ENCODE measurements at regions not wholly inside any gene's neighbourhood (a gene's known extent, or its start where the extent isn't known, plus 50 kb on each side); places are given as distances from the start of the nearest gene placed in this dataset.
"Not testable (repeated sequence)": the region's sequence is repeated elsewhere in the genome, so short reads cannot be mapped to it uniquely, and the experiment has no call there.

- DNase-seq: not testable (repeated sequence)
Measured at GRCh38 chr17:43345515-43345914, 53.3 kb upstream of the ARL4D start.

DNA sequence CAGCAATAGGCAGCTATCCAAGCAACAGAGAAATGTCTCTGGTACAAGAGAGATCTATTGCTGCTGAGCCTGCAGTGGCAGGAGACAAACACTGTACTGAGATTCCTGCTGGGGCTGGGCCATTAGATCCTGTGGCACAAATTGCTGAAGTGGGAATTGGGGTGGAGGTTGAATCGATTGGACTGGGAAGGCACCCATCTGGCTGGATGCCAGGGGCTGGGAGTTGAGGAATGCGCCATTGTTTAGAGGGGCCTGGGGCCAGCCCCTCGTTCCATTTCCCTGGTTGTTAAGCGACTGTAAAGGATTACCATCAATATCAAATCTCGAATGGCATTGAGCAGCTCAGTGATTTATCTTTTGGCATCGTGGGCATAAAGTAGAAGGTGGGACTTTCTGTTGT, 54.1 kb upstream of the ARL4D start:
- DNase-seq: no peak

- no peak for DNase-seq
Measured at GRCh38 chr17:43342589-43342890, 56.3 kb upstream of the ARL4D start.

GRCh38 chr17:43341715-43342588, 56.8 kb upstream of the ARL4D start:
- no peak for DNase-seq

GRCh38 chr17:43338886-43339516, 59.8 kb upstream of the ARL4D start:
- peak; percentile 79 for DNase-seq

GRCh38 chr17:43337684-43338428, 60.9 kb upstream of the ARL4D start:
- no peak for DNase-seq

- no peak for DNase-seq
Measured at GRCh38 chr17:43334738-43335402, 63.9 kb upstream of the ARL4D start.

DNA sequence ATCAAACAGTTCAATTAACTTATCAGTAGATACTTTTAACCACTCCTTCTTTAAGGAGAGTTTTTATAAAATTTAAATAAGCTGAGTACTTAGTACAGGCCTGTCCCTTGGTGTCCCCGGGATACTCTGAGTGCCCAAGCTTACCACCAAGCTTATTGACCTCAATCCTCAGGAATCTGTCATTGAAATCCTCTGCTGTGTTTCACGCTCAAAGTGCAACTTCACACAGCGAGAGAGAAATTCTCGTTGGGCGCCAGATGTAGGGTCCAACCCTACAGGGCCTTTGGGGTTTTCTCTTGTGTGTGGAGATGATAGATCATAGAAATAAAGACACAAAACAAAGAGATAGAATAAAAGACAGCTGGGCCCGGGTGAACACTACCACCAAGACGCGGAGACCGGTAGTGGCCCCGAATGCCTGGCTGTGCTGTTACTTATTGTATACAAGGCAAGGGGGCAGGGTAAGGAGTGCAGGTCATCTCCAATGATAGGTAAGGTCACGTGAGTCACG, 65.3 kb upstream of the ARL4D start:
- no peak for DNase-seq

- DNase-seq: no peak
Measured at GRCh38 chr17:43332230-43332629, 66.6 kb upstream of the ARL4D start.

DNA sequence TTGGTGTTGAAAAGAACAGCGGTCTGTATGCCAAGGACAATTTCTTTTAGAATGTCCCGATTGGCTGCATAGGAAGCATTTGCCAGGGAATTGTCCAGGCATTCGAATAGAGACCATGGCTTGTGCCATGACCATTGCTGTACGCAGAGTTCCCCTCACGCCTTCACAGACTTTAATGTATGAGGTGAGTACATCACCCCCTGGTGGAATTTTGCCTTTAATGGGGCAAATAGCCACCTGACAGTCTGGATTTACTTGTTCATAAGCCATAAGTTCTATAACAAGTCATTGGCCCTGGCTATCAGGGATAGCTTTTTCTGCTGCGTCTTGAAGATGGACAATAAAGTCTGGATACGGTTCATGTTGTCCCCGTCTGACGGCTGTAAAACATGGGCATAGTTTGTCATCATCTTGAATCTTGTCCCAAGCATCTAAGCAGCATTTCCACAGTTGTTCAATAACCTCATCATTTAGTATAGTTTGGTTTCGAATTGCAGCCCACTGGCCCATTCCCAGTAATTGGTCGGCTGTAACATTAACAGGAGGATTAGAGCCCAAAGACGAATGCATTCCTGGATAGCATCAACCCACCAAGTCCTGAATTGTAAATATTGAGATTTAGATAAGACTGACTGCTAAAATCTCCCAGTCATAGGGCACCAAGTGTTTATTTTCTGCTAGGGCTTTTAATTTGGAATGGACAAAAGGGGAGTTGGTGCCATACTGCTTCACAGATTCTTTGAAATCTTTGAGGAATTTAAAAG, 67.7 kb upstream of the ARL4D start:
- no peak for DNase-seq

- no peak for DNase-seq
Measured at GRCh38 chr17:43329183-43329582, 69.6 kb upstream of the ARL4D start.

GRCh38 chr17:43328650-43329049, 70.1 kb upstream of the ARL4D start:
- DNase-seq: no peak

DNA sequence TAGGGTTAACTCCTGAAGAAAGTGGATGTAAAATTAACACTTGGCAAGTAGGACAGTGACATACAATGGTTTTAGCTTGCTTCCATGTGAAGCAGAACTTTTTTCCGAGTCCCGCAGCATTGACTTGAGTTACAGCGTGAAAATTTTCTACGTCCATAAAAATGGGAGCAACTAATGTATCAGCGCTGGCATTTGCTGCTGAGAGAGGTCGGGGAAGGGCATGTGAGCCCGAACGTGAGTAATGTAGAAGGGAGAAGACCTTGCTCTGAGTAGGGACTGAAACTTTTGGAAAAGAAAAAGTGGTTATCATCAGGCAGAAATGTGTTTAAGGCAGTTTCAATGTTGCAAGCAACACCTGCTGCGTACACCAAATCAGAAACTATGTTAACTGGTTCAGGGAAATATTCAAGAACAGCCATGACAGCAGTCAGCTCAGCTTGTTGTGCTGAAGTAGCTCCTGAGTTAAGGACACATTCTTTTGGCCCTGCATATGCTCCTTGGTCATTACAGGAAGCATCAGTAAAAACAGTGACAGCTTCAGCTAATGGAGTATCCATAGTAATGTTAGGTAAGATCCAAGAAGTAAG, 70.9 kb upstream of the ARL4D start:
- no peak for DNase-seq

DNA sequence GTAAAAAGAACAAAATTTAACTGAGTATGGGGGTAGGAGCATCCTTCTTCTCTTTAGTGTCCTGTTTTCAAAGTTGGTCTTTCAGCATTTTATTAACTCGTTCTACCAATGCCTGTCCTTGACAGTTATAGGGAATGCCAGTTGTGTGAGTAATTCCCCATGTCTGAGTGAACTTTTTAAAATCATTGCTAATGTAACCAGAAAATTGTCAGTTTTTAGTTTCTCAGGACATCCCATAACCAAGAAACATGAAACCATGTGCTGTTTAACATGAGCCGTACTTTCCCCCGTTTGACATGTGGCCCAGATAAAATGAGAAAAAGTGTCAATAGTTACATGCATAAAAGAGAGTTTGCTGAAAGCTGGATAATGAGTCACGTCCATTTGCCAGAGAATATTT, 71.4 kb upstream of the ARL4D start:
- DNase-seq: no peak

GRCh38 chr17:43326490-43327275, 72.1 kb upstream of the ARL4D start:
- DNase-seq: no peak

DNA sequence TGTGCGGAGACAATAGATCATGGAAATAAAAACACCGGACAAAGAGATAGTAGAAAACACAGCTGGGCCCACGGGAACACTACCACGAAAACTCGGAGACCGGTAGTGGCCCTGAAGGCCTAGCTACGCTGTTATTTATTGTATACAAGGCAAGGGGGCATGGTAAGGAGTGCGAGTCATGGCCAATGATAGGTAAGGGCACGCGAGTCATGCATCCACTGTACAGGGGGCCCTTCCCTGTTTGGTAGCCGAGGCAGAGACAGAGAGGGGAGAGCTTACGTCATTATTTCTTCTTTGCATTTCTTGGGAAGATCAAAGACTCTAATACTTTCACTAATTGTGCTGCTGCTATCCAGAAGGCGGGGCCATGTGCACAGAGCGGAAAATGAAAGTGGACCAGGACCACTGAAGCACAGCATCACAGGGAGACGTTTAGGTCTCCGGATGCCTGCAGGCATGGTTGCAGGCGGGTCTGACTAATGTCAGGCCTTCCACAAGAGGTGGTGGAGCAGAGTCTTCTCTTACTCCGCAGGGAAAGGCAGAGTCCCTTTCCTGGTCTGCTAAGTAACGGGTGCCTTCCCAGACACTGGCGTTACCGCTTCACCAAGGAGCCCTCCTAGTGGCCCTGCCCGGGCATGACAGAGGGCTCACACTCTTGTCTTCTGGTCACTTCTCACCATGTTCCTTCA, 74.4 kb upstream of the ARL4D start:
- DNase-seq: no peak

DNA sequence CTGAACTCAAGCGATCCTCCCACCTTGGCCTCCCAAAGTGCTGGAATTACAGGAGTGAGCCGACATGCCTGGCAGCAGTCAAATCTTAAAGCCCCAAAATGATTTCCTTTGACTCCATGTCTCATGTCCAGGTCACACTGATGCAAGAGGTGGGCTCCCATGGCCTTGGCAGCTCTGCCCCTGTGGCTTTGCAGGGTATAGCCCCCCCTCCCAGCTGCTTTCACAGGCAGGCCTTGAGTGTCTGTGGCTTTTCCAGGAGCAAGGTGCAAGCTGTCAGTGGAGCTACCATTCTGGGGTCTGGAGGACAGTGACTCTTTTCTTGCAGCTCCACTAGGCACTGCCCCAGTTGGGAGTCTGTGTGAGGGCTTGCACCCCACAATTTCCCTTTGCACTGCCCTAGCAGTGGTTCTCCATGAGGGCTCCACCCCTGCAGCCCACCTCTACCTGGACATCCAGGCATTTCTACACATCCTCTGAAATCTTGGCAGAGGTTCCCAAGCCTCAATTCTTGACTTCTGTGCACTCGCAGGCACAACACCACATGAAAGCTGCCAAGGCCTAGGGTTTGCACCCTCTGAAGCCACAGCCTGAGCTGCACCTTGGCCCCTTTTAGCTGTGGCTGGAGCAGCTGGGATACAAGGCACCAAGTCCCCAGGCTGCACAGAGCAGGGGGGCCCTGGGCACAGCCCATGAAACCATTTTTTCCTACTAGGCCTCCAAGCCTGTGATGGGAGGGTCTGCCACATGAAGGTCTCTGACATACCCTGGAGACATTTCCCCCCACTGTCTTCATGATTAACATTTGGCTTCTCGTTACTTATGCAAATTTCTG, 79.3 kb upstream of the ARL4D start:
- no peak for DNase-seq

DNA sequence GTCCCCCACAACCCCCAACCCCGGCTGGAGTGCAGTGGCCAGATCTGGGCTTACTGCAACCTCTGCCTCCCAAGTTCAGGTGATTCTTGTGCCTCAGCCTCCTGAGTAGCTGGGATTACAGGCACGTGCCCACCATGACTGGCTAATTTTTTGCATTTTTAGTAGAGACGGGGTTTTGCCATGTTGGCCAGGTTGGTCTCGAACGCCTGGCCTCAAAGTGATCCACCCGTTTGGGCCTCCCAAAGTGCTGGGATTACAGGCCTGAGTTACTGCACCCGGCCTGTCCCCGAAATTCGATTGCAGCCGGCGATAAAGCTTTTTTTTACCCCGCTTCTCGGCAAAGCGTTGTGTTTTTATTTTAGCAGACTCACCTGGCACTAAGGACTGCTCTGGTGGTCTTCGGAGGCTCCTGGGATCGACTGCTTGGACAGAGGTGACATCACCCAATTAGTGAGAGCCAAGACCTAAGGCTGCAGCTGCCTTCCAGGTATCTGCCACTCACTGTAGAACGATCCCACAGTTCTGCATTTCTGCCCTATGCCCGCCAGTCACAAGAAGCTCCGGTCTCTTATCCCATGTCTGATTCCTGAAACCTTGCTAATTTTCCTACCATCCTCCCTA, 82.2 kb upstream of the ARL4D start:
- DNase-seq: no peak

DNA sequence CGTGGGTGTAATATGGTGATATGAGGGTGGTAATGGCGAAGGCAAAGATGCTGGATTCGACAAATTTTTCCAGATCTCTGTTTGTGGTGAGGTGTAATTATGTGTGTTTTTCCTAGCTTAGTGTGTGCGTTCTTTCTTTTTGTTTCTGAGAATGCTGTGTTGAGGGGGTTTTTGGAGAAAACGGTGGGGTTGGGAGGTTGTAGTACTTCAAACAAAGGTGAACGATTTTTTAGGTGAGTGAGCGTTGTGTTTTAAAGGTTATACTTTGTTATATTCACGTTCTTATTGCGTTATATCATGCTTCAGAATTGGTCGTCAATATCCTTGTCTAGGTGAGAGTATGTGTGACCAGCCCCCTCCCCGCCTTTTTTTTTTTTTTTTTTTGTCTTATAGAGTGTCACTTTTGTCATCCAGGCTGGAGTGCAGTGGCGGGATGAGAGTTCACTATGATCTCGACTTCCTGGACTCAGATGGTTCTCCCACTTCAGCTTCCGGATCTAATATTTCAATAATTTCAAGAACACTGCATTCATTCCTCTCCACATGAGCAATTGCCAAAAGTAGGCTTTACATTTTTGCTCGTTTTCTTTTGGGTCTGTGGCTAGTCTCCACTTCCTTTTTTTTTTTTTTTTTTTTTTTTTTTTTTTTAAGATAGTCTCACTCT, 82.2 kb upstream of the RNU2-1 start:
- DNase-seq: no peak
